PC-3 (cell line): ENCODE measurements at regions not wholly inside any gene's neighbourhood (a gene's known extent, or its start where the extent isn't known, plus 50 kb on each side); places are given as distances from the start of the nearest gene placed in this dataset.

Source experiments
- EZH2 ChIP-seq: fragments of 300-600 bp; sonication (generic); IDR thresholded peaks from one replicate; pipeline ENCODE4 v1.6.1; 2017; ENCODE audit warnings: antibody characterized with exemption, mild to moderate bottlenecking, low read length; ENCODE audit not compliant: unreplicated experiment
- EZH2phosphoT487 ChIP-seq: fragments of 300-600 bp; sonication (generic); IDR thresholded peaks from 2 replicates; pipeline ENCODE4 v1.6.1; 2018; ENCODE audit warnings: mild to moderate bottlenecking, antibody characterized with exemption, low read length, borderline replicate concordance
- TF ChIP-seq, protein P1 (sequence below): fragments of 300-600 bp; sonication (generic); conservative IDR thresholded peaks from 2 replicates; pipeline ENCODE4 v1.5.1; 2017; ENCODE audit warnings: antibody characterized with exemption, low read depth, mild to moderate bottlenecking, low read length

DNA sequence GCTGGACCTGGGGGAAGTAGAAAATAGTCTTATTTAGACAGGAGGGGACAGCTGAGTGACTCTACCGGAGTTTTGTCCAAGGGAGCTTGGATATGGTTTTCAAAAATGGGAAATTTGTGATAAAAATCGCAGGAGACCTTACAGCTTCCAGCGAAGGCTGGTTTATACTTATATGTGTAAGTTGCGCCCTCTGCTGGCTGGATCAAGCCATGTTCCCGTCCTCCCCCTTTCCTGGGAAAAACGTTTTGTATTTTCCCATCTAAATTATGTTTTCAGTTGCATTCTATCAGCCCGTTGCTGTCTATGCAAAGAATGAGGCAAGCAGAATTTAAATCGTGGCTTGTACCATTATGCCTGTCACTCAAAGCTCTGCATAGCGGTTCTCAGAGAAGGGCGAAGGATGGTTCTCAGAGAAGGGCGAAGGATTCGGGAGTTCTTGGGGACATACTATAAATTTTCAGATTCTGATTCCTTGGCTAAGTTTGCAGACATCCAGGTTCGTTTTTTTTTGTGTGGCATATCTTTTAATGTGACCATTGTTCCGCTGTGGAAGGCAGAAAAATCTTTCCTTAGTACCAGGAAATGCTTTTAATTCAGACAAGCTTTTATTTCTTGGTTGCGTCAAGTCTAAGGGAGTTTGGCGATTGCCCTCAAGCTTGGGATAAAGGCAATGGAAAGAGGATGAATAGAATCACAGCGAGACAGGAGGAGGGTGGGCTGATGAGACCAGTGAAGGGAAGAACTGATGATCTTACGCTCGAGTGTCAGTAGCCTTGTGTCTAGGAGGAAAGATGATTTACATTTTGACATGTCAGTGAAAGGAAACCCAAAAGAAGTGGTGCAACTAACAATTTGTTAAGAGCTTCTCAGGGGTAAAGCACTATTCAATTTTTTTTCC is 128.5 kb upstream of the ARX start:
- TF ChIP-seq, protein P1, sequence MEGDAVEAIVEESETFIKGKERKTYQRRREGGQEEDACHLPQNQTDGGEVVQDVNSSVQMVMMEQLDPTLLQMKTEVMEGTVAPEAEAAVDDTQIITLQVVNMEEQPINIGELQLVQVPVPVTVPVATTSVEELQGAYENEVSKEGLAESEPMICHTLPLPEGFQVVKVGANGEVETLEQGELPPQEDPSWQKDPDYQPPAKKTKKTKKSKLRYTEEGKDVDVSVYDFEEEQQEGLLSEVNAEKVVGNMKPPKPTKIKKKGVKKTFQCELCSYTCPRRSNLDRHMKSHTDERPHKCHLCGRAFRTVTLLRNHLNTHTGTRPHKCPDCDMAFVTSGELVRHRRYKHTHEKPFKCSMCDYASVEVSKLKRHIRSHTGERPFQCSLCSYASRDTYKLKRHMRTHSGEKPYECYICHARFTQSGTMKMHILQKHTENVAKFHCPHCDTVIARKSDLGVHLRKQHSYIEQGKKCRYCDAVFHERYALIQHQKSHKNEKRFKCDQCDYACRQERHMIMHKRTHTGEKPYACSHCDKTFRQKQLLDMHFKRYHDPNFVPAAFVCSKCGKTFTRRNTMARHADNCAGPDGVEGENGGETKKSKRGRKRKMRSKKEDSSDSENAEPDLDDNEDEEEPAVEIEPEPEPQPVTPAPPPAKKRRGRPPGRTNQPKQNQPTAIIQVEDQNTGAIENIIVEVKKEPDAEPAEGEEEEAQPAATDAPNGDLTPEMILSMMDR: peak; percentile 83
- TF ChIP-seq EZH2 (no peak), EZH2phosphoT487 (no peak)
